Aorta (tissue), 5 donors: ENCODE measurements at regions not wholly inside any gene's neighbourhood (a gene's known extent, or its start where the extent isn't known, plus 50 kb on each side); places are given as distances from the start of the nearest gene placed in this dataset.

Source experiments
- ATAC-seq: fragments of 200-7000 bp; cut with Tn5 transposase; one replicate; pipeline ENCODE4 v1.9.1; 2022; ENCODE audit warnings: moderate library complexity; ENCODE audit not compliant: low FRiP score
- DNase-seq, 2 donors: peaks; one replicate each; pipeline ENCODE4 v3.0.0-alpha.2; 2020
- H3K27ac ChIP-seq, 2 donors: one replicate each; pipeline ENCODE4 v1.5.1; 2013; ENCODE audit warnings: low read length in 2 of 2, mild to moderate bottlenecking in 2 of 2, moderate library complexity in 2 of 2, control low read depth in 1 of 2, inconsistent platforms in 1 of 2, low read depth in 1 of 2
- H3K27me3 ChIP-seq, 2 donors: one replicate each; pipeline ENCODE4 v1.6.1; 2013; ENCODE audit warnings: control low read depth in 1 of 2, low read length in 1 of 2, mild to moderate bottlenecking in 1 of 2, moderate library complexity in 1 of 2; ENCODE audit not compliant: insufficient read depth in 2 of 2, control insufficient read depth in 1 of 2
- H3K36me3 ChIP-seq, 2 donors: one replicate each; pipeline ENCODE4 v1.6.1; 2013; ENCODE audit warnings: control low read depth in 1 of 2, low read length in 1 of 2, mild to moderate bottlenecking in 1 of 2; ENCODE audit not compliant: insufficient read depth in 2 of 2, control insufficient read depth in 1 of 2
- H3K4me1 ChIP-seq, 2 donors: one replicate each; pipeline ENCODE4 v1.6.1; 2013; ENCODE audit warnings: low read length in 2 of 2, control low read depth in 1 of 2, mild to moderate bottlenecking in 1 of 2, moderate library complexity in 1 of 2; ENCODE audit not compliant: insufficient read depth in 2 of 2, control insufficient read depth in 1 of 2
- H3K4me3 ChIP-seq, 2 donors: one replicate each; pipeline ENCODE4 v1.5.1; 2013; ENCODE audit warnings: low read length in 2 of 2, control low read depth in 1 of 2, mild to moderate bottlenecking in 1 of 2
- H3K9me3 ChIP-seq: one replicate; pipeline ENCODE4 v1.6.1; 2013; ENCODE audit warnings: mild to moderate bottlenecking, low read length; ENCODE audit not compliant: control insufficient read depth
- WGBS, 2 donors: extraction: QIAGEN DNeasy Blood & Tissue Kit; methylation state at CpG; one replicate each; pipeline ENCODE4 v1.1.7; 2013; 5-methylcytosine and 5-hydroxymethylcytosine counted together
- intact Hi-C, 2 donors: fragments of 100-400 bp; cut with DNase I; formaldehyde crosslinking; loops; one replicate each; pipeline versions ENCODE4 v1.14.2 to v1.15.0; 2022
- donor health status: healthy with polysubstance abuse.
- donor health status: Bipolar disorder and iron deficiency.
- donor health status: DM: no; HTN: no; CAD: no.
- donor health status: DM: no; HTN: no; CAD: no.
- donor health status: DM: yes; HTN: yes; CAD: no.

DNA sequence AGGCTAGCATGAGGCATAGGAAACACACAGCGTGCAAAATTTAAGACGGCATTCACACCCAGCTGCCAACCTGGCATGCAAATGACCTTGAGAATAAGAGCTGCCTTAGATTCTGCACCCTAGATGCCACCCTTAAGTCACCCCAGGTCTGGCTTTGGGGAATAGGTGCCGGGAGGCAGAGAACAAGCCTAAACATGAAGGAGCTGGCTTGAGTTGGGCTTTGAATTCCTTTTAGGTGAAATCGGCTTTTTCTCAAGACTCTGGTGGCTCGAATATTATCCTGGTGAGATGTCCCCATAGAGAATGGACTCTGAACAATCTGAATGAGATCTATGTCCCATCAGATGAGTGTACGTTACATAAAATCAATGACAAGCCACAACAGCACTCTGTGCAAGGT lies 1090.5 kb downstream of the VRK1 start:
- DNase-seq: no peak
- ATAC-seq: no peak
- intact Hi-C loops: no loop called here
- peaks cover 2% of the 10 kb centered on the region for H3K9me3 ChIP-seq
- 62 to 64% methylated on average over 6 of the region's 6 CpGs for WGBS, 2 donors
- no peaks in the 10 kb centered on the region for H3K4me1 ChIP-seq
- no peaks in the 10 kb centered on the region for H3K27me3 ChIP-seq
- no peak overlapping the region for H3K4me3 ChIP-seq
- H3K36me3 ChIP-seq: no peaks in the 10 kb centered on the region
- H3K27ac ChIP-seq: no peak overlapping the region

DNA sequence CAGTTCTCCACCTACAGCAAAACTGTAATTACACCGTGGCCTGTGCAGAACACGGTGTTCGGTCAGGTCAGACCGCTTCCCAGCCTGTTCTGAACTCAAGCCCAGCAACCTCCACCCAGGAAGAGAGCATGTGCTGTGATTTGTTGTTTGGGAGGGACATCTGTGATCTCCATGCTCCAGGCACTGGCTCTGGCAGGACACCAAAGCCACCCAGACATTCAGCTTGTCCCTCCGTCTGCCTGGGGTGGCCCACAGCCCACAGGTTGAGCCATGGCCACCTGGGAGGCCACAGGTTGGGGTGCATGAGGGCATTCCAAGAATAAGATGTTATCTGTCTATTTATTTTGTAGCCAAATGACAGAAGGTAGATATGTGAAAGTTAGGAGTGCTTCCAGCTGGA lies 1091.1 kb downstream of the VRK1 start:
- H3K27ac ChIP-seq: no peak overlapping the region
- no peaks in the 10 kb centered on the region for H3K27me3 ChIP-seq
- ATAC-seq (no peak), DNase-seq (no peak)
- H3K9me3 ChIP-seq: peaks cover 1% of the 10 kb centered on the region
- H3K4me1 ChIP-seq: no peaks in the 10 kb centered on the region
- 90 to 92% methylated on average over 5 of the region's 5 CpGs for WGBS, 2 donors
- no peaks in the 10 kb centered on the region for H3K36me3 ChIP-seq
- H3K4me3 ChIP-seq: no peak overlapping the region
- intact Hi-C loops: no loop called here

DNA sequence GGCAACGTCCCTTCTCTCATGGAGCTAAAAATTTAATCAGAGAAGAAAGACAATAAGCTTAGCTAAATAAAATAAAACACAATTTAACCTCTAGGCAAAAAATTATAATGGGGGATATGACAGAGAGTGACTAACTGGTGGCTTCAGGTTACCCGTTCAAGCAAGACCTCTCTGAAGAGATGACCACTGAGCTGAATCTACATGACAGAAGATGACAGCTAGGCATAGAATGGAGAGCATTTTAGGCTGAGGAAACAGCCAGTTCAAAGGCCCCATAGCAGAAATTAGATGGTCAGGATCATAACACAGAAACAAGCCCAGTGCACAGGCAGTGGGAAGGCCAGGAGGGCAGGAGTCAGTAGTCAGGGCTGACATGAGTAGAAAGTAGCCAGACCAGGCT lies 1094.3 kb downstream of the VRK1 start:
- intact Hi-C loops: no loop called here
- Histone ChIP-seq H3K4me1 (no peaks in the 10 kb centered on the region), H3K4me3 (no peak overlapping the region), H3K27me3 (no peaks in the 10 kb centered on the region), H3K36me3 (no peaks in the 10 kb centered on the region), H3K27ac (no peak overlapping the region), H3K9me3 (no peaks in the 10 kb centered on the region)
- ATAC-seq: no peak
- WGBS, 2 donors: 84 to 96% methylated on average over 2 of the region's 2 CpGs
- no peak for DNase-seq

DNA sequence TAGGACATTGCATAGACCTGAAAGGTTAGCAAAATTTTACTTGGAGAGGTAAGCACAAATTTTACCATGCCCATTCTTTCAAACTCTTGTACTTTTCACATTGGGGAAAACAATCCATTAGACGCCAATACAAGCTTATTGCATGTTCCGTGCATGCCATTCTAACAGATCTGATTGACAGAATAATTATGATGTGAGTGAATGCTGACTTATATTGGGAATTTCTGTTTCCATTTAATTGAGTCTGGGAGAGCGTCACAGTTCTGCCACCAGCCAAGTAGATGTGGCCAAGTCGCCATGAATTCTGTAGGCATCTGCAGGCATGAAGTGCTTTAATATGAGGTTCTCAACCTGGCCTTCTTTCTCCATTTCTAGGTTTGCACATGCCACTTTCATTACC lies 1097.4 kb downstream of the VRK1 start:
- 96 to 97% methylated on average over 4 of the region's 4 CpGs for WGBS, 2 donors
- Histone ChIP-seq H3K4me3 (no peak overlapping the region), H3K4me1 (no peaks in the 10 kb centered on the region), H3K36me3 (no peaks in the 10 kb centered on the region), H3K27ac (no peak overlapping the region), H3K27me3 (no peaks in the 10 kb centered on the region), H3K9me3 (peaks cover 1% of the 10 kb centered on the region)
- no peak for DNase-seq
- ATAC-seq: no peak
- intact Hi-C loops: no loop called here

DNA sequence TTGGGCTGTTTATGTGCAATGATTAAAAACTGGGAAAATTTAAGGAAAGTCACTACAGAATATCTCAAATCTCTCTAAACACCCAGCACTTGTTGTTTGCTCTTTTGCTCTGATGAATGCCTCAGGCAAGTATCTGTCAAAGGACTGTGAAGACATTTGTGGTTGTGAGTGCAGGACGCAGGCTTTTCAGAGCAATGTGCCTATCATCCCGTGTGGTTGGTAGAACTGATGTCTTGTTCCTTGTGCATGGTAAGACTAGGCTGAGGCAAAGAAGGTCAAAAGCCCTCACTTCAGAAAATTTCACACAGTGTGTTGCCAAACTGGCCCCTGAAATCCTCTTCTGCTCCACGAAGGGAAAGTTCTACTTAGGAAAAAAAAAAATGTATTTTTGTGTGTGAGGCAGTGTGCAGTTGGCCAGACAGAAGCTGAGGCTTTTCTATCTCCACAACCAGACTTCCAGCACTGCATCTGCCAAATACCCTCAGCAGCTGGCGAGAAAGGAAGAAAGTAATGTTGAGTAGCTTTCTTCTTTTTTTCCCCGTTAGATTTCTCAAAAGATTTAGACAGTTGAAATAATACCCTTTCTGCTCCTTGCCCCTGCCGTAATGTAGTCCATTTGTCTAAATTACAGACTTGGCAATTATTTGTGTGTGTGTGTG lies 1103.1 kb downstream of the VRK1 start:
- Histone ChIP-seq H3K27me3 (no peaks in the 10 kb centered on the region), H3K36me3 (no peaks in the 10 kb centered on the region), H3K27ac (no peak overlapping the region), H3K9me3 (peaks cover 1% of the 10 kb centered on the region), H3K4me3 (no peak overlapping the region), H3K4me1 (no peaks in the 10 kb centered on the region)
- no peak for DNase-seq
- 29 to 34% methylated on average over 6 of the region's 6 CpGs for WGBS, 2 donors
- no peak for ATAC-seq
- intact Hi-C loops: no loop called here

DNA sequence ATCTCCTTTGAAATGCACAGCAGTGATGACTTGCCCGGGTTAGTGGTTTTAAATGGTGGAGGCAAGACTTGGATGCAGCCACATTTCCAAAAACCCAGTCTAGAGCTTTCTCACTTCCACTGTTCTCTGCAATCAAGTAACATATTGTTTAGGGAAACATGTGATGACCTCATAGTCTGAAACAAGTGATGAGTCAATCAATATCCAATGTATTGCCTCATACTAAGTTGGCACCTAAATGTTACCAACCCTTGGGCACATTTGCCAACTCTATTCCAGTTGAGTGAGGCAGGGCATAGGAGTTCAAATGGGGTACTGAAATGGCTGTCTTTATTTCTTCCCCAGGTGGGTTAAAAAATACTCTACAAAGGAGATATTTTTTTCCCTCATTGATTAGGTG lies 1105.4 kb downstream of the VRK1 start:
- no peaks in the 10 kb centered on the region for H3K27me3 ChIP-seq
- DNase-seq: no peak
- 85 to 95% methylated on average over 1 of the region's 1 CpG for WGBS, 2 donors
- ATAC-seq: no peak
- no peaks in the 10 kb centered on the region for H3K36me3 ChIP-seq
- peaks cover 1% of the 10 kb centered on the region for H3K9me3 ChIP-seq
- H3K4me1 ChIP-seq: no peaks in the 10 kb centered on the region
- H3K27ac ChIP-seq: no peak overlapping the region
- intact Hi-C loops: no loop called here
- H3K4me3 ChIP-seq: no peak overlapping the region

DNA sequence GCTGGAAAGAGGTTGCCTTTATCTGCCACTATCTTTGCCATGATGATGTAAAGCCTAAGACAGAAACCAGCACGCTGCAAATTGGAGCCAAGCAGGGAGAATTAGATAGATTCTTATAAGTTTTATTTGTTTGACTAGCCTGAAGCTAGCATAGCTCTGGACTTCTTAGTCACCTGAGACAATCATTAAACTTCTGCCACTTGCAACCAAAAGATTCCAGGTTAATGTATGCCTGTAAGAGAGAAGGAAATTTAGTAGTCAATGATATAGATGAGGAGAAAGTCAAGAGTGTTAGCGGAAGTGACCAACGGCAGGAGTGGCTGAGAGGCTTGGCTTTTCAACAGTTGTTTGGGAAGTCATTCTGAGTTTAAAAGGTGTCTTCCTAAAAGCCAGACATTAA lies 1106.6 kb downstream of the VRK1 start:
- DNase-seq: no peak
- no peaks in the 10 kb centered on the region for H3K4me1 ChIP-seq
- peaks cover 4% of the 10 kb centered on the region for H3K9me3 ChIP-seq
- H3K4me3 ChIP-seq: no peak overlapping the region
- H3K27me3 ChIP-seq: no peaks in the 10 kb centered on the region
- H3K36me3 ChIP-seq: no peaks in the 10 kb centered on the region
- ATAC-seq: no peak
- intact Hi-C loops: no loop called here
- no peak overlapping the region for H3K27ac ChIP-seq
- 51 to 56% methylated on average over 3 of the region's 3 CpGs for WGBS, 2 donors

DNA sequence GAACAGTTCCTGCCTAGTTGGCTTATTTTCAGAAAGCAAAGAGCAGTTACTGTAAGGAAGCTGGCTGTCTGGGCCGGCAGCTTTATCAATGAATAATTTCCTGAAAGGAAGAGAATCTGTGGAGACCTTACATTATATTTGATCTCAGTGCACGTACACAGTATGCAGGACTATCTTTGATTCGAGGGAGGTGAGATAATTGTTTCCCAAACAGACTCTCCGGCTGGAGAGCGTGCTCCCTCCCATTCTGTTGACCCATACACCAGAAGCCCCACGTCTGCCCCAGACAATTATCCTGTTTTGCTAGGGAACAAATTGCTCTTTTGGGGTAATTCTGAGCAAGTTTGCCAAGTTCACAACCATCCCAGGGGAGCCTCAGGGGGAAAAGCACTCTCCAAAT lies 1115.0 kb downstream of the VRK1 start:
- H3K27ac ChIP-seq: no peak overlapping the region
- DNase-seq: no peak
- peaks cover 5% of the 10 kb centered on the region for H3K9me3 ChIP-seq
- intact Hi-C loops: no loop called here
- no peaks in the 10 kb centered on the region for H3K36me3 ChIP-seq
- no peaks in the 10 kb centered on the region for H3K4me1 ChIP-seq
- 54 to 65% methylated on average over 6 of the region's 6 CpGs for WGBS, 2 donors
- no peak overlapping the region for H3K4me3 ChIP-seq
- peaks cover 0 to 2% of the 10 kb centered on the region in 2 donors for H3K27me3 ChIP-seq
- ATAC-seq: no peak

DNA sequence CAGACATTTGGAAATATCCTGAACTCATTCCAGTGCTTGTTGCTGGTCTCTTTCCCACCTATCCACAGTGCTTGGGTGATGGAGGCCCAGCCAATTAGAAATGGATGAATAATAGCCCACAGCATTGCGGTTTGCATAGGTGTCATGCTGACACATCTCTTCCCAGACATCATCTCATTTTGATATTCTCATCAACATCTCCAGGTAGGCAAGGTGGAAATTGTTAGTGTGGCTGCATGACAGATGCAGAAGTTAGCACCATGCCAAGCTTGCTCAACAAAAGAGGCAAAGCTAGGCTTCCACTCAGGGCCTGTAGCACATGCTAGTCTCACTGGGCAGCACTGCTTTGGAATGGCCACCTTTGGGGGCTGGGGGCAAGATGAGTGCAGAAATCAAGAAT lies 1118.9 kb downstream of the VRK1 start:
- Histone ChIP-seq H3K27me3 (peaks cover 0 to 4% of the 10 kb centered on the region in 2 donors), H3K4me3 (no peak overlapping the region), H3K9me3 (peaks cover 4% of the 10 kb centered on the region), H3K36me3 (no peaks in the 10 kb centered on the region), H3K27ac (no peak overlapping the region), H3K4me1 (no peaks in the 10 kb centered on the region)
- no peak for DNase-seq
- WGBS, 2 donors: 93 to 96% methylated on average over 1 of the region's 1 CpG
- no peak for ATAC-seq
- intact Hi-C loops: no loop called here
